Left cardiac atrium (tissue), 4 donors: ENCODE measurements at regions not wholly inside any gene's neighbourhood (a gene's known extent, or its start where the extent isn't known, plus 50 kb on each side); places are given as distances from the start of the nearest gene placed in this dataset.
"Not testable (repeated sequence)": the region's sequence is repeated elsewhere in the genome, so short reads cannot be mapped to it uniquely, and the experiment has no call there.

ENCODE experiments used
- ATAC-seq, 2 donors: fragments of 200-7000 bp; cut with Tn5 transposase; one replicate each; pipeline ENCODE4 v1.9.1; 2020; ENCODE audit warnings: mild to moderate bottlenecking in 2 of 2, moderate library complexity in 2 of 2
- DNase-seq: peaks from one replicate; pipeline ENCODE4 v3.0.0-alpha.2; 2020
- intact Hi-C, 2 donors: fragments of 100-400 bp; cut with DNase I; formaldehyde crosslinking; loops; one replicate each; pipeline versions ENCODE4 v1.14.1 to v1.15.1; 2022 to 2023
- donor health status: DM: no; HTN: yes; CAD: no.
- donor health status: DM: no; HTN: yes; CAD: no; lungs with severe emphysema.
- donor health status: DM: yes; HTN: yes; CAD: no.
- donor health status: Dilated cardiomyopathy.

- intact Hi-C loops, DNase-seq: not testable (repeated sequence)
- ATAC-seq = peak in 1 of 2 donors; percentile 88
These were observed 232.9 kb upstream of the FAM240B start for GRCh38 chr9:38952715-38953341.

- DNase-seq, ATAC-seq, intact Hi-C loops: not testable (repeated sequence)
These were observed 226.1 kb upstream of the FAM240B start for GRCh38 chr9:38945929-38946570.

- DNase-seq, intact Hi-C loops: not testable (repeated sequence)
- ATAC-seq = peak; percentile 41 to 57
These were observed 225.0 kb upstream of the FAM240B start for GRCh38 chr9:38944881-38945449.

- ATAC-seq, DNase-seq, intact Hi-C loops: not testable (repeated sequence)
These were observed 220.6 kb upstream of the FAM240B start for GRCh38 chr9:38940501-38940900.

- ATAC-seq, DNase-seq, intact Hi-C loops: not testable (repeated sequence)
These were observed 218.7 kb upstream of the FAM240B start for GRCh38 chr9:38938637-38939036.

- DNase-seq, ATAC-seq, intact Hi-C loops: not testable (repeated sequence)
These were observed 208.0 kb upstream of the FAM240B start for GRCh38 chr9:38927970-38928369.

GRCh38 chr9:38926565-38926964, 206.6 kb upstream of the FAM240B start:
- DNase-seq, ATAC-seq, intact Hi-C loops: not testable (repeated sequence)

- DNase-seq, ATAC-seq, intact Hi-C loops: not testable (repeated sequence)
These were observed 201.3 kb upstream of the FAM240B start for GRCh38 chr9:38921253-38921652.

GRCh38 chr9:38910629-38911028, 190.7 kb upstream of the FAM240B start:
- ATAC-seq, DNase-seq, intact Hi-C loops: not testable (repeated sequence)

- ATAC-seq, intact Hi-C loops, DNase-seq: not testable (repeated sequence)
These were observed 184.8 kb upstream of the FAM240B start for GRCh38 chr9:38904719-38905118.

GRCh38 chr9:38901534-38902177, 181.7 kb upstream of the FAM240B start:
- ATAC-seq, intact Hi-C loops: not testable (repeated sequence)

GRCh38 chr9:38896404-38896803, 176.5 kb upstream of the FAM240B start:
- DNase-seq, intact Hi-C loops, ATAC-seq: not testable (repeated sequence)

More at GRCh38 chr9:38901534-38902177, 181.7 kb upstream of the FAM240B start:
- not testable (repeated sequence) for DNase-seq

GRCh38 chr9:38895227-38895626, 175.3 kb upstream of the FAM240B start:
- ATAC-seq, intact Hi-C loops, DNase-seq: not testable (repeated sequence)

GRCh38 chr9:38892539-38893232, 172.8 kb upstream of the FAM240B start:
- intact Hi-C loops, ATAC-seq, DNase-seq: not testable (repeated sequence)

GRCh38 chr9:38886076-38886475, 166.1 kb upstream of the FAM240B start:
- DNase-seq, ATAC-seq, intact Hi-C loops: not testable (repeated sequence)

- DNase-seq, intact Hi-C loops, ATAC-seq: not testable (repeated sequence)
These were observed 155.7 kb upstream of the FAM240B start for GRCh38 chr9:38875616-38876015.

- intact Hi-C loops, ATAC-seq, DNase-seq: not testable (repeated sequence)
These were observed 151.5 kb upstream of the FAM240B start for GRCh38 chr9:38871282-38871940.

- intact Hi-C loops, ATAC-seq, DNase-seq: not testable (repeated sequence)
These were observed 139.9 kb upstream of the FAM240B start for GRCh38 chr9:38859827-38860226.
